ENCODE measurements at regions not wholly inside any gene's neighbourhood (a gene's known extent, or its start where the extent isn't known, plus 50 kb on each side); places are given as distances from the start of the nearest gene placed in this dataset.
"Not testable (repeated sequence)": the region's sequence is repeated elsewhere in the genome, so short reads cannot be mapped to it uniquely, and the experiment has no call there.

- DNase-seq, result no peak
- intact Hi-C loops (cut with DNase I, micrococcal nuclease), result no loop called here
- no peak for ATAC-seq
Measured at GRCh38 chr3:10688548-10689172, 127.4 kb upstream of the SLC6A11 start.

- intact Hi-C loops (cut with DNase I, micrococcal nuclease), result no loop called here
- no peak for ATAC-seq
- DNase-seq, result no peak
Measured at GRCh38 chr3:10692039-10692622, 123.9 kb upstream of the SLC6A11 start.

GRCh38 chr3:10693457-10693856 lies 122.6 kb upstream of the SLC6A11 start:
- DNase-seq, result no peak
- no peak for ATAC-seq
- intact Hi-C loops (cut with DNase I, micrococcal nuclease), result no loop called here

GRCh38 chr3:10694179-10694578 lies 121.8 kb upstream of the SLC6A11 start:
- intact Hi-C loops (cut with DNase I, micrococcal nuclease), result no loop called here
- ATAC-seq (no peak), DNase-seq (no peak)

GRCh38 chr3:10695186-10695585 lies 120.8 kb upstream of the SLC6A11 start:
- DNase-seq; ATAC-seq; intact Hi-C loops (cut with DNase I, micrococcal nuclease): not testable (repeated sequence)

GRCh38 chr3:10695595-10696285 lies 120.3 kb upstream of the SLC6A11 start:
- no peak for ATAC-seq
- no peak for DNase-seq
- intact Hi-C loops (cut with DNase I, micrococcal nuclease), result no loop called here

- intact Hi-C loops (cut with DNase I, micrococcal nuclease), result no loop called here
- no peak for DNase-seq
- ATAC-seq, result no peak
Measured at GRCh38 chr3:10697918-10698317, 118.1 kb upstream of the SLC6A11 start.

GRCh38 chr3:10700821-10701220 lies 115.2 kb upstream of the SLC6A11 start:
- no peak for ATAC-seq
- DNase-seq, result no peak
- intact Hi-C loops (cut with DNase I, micrococcal nuclease), result no loop called here

- intact Hi-C loops (cut with DNase I, micrococcal nuclease), result no loop called here
- DNase-seq (no peak), ATAC-seq (no peak)
Measured at GRCh38 chr3:10702961-10703740, 112.9 kb upstream of the SLC6A11 start.

GRCh38 chr3:10703875-10704274 lies 112.2 kb upstream of the SLC6A11 start:
- DNase-seq (no peak), ATAC-seq (no peak)
- intact Hi-C loops (cut with DNase I, micrococcal nuclease), result no loop called here

- intact Hi-C loops (cut with DNase I, micrococcal nuclease), result no loop called here
- DNase-seq (no peak), ATAC-seq (no peak)
Measured at GRCh38 chr3:10706156-10706739, 109.8 kb upstream of the SLC6A11 start.

- DNase-seq, result no peak
- ATAC-seq, result no peak
- intact Hi-C loops (cut with DNase I, micrococcal nuclease), result no loop called here
Measured at GRCh38 chr3:10706740-10707399, 109.2 kb upstream of the SLC6A11 start.

GRCh38 chr3:10707400-10708215 lies 108.4 kb upstream of the SLC6A11 start:
- ATAC-seq, result no peak
- intact Hi-C loops (cut with DNase I, micrococcal nuclease), result no loop called here
- no peak for DNase-seq

GRCh38 chr3:10708216-10708893 lies 107.7 kb upstream of the SLC6A11 start:
- ATAC-seq, result no peak
- intact Hi-C loops (cut with DNase I, micrococcal nuclease), result no loop called here
- DNase-seq, result no peak

GRCh38 chr3:10709110-10709781 lies 106.8 kb upstream of the SLC6A11 start:
- ATAC-seq, result no peak
- no peak for DNase-seq
- intact Hi-C loops (cut with DNase I, micrococcal nuclease), result no loop called here

GRCh38 chr3:10712121-10712520 lies 103.9 kb upstream of the SLC6A11 start:
- no peak for DNase-seq
- ATAC-seq, result no peak
- intact Hi-C loops (cut with DNase I, micrococcal nuclease), result no loop called here

GRCh38 chr3:10713656-10714055 lies 102.4 kb upstream of the SLC6A11 start:
- no peak for DNase-seq
- intact Hi-C loops (cut with DNase I, micrococcal nuclease), result no loop called here
- ATAC-seq, result no peak
